CD4-positive, alpha-beta T cell (primary cell): ENCODE measurements at regions not wholly inside any gene's neighbourhood (a gene's known extent, or its start where the extent isn't known, plus 50 kb on each side); places are given as distances from the start of the nearest gene placed in this dataset.

Source experiments
- ATAC-seq: fragments of 200-7000 bp; cut with Tn5 transposase; one replicate; pipeline ENCODE4 v1.10.0; 2022; ENCODE audit warnings: mild to moderate bottlenecking; ENCODE audit not compliant: poor library complexity
- CTCF ChIA-PET: fragments of 350-600 bp; sonication (Branson Sonifier 250); formaldehyde crosslinking; loops from one replicate; lab custom pipeline; 2021; ENCODE audit warnings: antibody characterized with exemption, inconsistent platforms; lab: Charles Lee
- POLR2A ChIA-PET: fragments of 350-600 bp; sonication (Branson Sonifier 250); formaldehyde crosslinking; loops from one replicate; lab custom pipeline; 2021; ENCODE audit warnings: antibody characterized with exemption, inconsistent platforms; lab: Charles Lee
- DNase-seq, 14 experiments: peaks; one replicate each; pipeline ENCODE4 v3.0.0-alpha.2; 2013 to 2020; ENCODE audit warnings: mixed read lengths in 2 of 14
- H3K27ac ChIP-seq, 2 donors: one replicate each; pipeline versions ENCODE4 v1.5.1 to v1.7.0; 2013; ENCODE audit warnings: low read length in 2 of 2, low read depth in 1 of 2, mild to moderate bottlenecking in 1 of 2
- H3K27me3 ChIP-seq, 2 experiments: 1 replicate in 1 of 2; 2 replicates in 1 of 2; pipeline versions ENCODE4 v1.6.1 to v1.7.0; 2013; ENCODE audit warnings: low read length in 2 of 2, control low read depth in 1 of 2, mild to moderate bottlenecking in 1 of 2, moderate library complexity in 1 of 2; ENCODE audit not compliant: insufficient read depth in 2 of 2, control insufficient read depth in 1 of 2
- H3K36me3 ChIP-seq: one replicate; pipeline ENCODE4 v1.6.1; 2013; ENCODE audit warnings: low read length, control low read depth; ENCODE audit not compliant: insufficient read depth
- H3K4me1 ChIP-seq: one replicate; pipeline ENCODE4 v1.6.1; 2013; ENCODE audit warnings: low read length, control low read depth; ENCODE audit not compliant: insufficient read depth
- H3K4me3 ChIP-seq: one replicate; pipeline ENCODE4 v1.5.1; 2013; ENCODE audit warnings: mild to moderate bottlenecking, low read length, moderate library complexity
- H3K9me3 ChIP-seq, 2 experiments: 1 replicate in 1 of 2; 2 replicates in 1 of 2; pipeline versions ENCODE4 v1.6.1 to v1.7.0; 2013; ENCODE audit warnings: low read length in 2 of 2, mild to moderate bottlenecking in 2 of 2, control low read depth in 1 of 2, moderate library complexity in 1 of 2; ENCODE audit not compliant: control insufficient read depth in 1 of 2, insufficient read depth in 1 of 2
- H3K27ac Mint-ChIP-seq: one replicate; pipeline ENCODE4 v1.8.0; 2020; ENCODE audit warnings: mixed read lengths
- H3K27me3 Mint-ChIP-seq: one replicate; pipeline ENCODE4 v1.8.0; 2021; ENCODE audit warnings: mixed read lengths
- H3K36me3 Mint-ChIP-seq: one replicate; pipeline ENCODE4 v1.8.0; 2021; ENCODE audit warnings: low read depth, mixed read lengths
- H3K4me1 Mint-ChIP-seq: one replicate; pipeline ENCODE4 v1.8.0; 2021; ENCODE audit warnings: low read depth, mixed read lengths
- H3K4me3 Mint-ChIP-seq: one replicate; pipeline ENCODE4 v1.8.0; 2020; ENCODE audit warnings: mild to moderate bottlenecking, mixed read lengths
- H3K9me3 Mint-ChIP-seq: one replicate; pipeline ENCODE4 v1.8.0; 2020; ENCODE audit warnings: mixed read lengths
- CTCF ChIP-seq: fragments of 200-600 bp; IDR thresholded peaks from one replicate; pipeline ENCODE4 v1.8.0; 2022; ENCODE audit warnings: antibody characterized with exemption, mild to moderate bottlenecking
- intact Hi-C, 2 experiments: fragments of 100-400 bp; cut with DNase I in 1 of 2; cut with micrococcal nuclease in 1 of 2; formaldehyde crosslinking; loops; one replicate each; pipeline versions ENCODE4 v1.15.1 to v1.9.0; 2023 to 2025; cut with DNase I, micrococcal nuclease

GRCh38 chr10:63935705-63936104 lies 414.5 kb downstream of the REEP3 start:
- H3K9me3 ChIP-seq: no peaks in the 10 kb centered on the region
- ATAC-seq: no peak
- Mint-ChIP-seq H3K4me1 (no peaks in the 10 kb centered on the region), H3K36me3 (no peaks in the 10 kb centered on the region), H3K27me3 (peaks cover 17% of the 10 kb centered on the region), H3K4me3 (no peak overlapping the region), H3K27ac (no peak overlapping the region), H3K9me3 (no peaks in the 10 kb centered on the region)
- DNase-seq: no peak
- peaks cover 0 to 3% of the 10 kb centered on the region in 2 experiments for H3K27me3 ChIP-seq
- CTCF ChIA-PET: no interaction called here
- H3K4me3 ChIP-seq: no peak overlapping the region
- no peak for TF ChIP-seq CTCF
- POLR2A ChIA-PET: no interaction called here
- no peak overlapping the region for H3K27ac ChIP-seq
- no peaks in the 10 kb centered on the region for H3K4me1 ChIP-seq
- intact Hi-C loops: no loop called here
- H3K36me3 ChIP-seq: no peaks in the 10 kb centered on the region

DNA sequence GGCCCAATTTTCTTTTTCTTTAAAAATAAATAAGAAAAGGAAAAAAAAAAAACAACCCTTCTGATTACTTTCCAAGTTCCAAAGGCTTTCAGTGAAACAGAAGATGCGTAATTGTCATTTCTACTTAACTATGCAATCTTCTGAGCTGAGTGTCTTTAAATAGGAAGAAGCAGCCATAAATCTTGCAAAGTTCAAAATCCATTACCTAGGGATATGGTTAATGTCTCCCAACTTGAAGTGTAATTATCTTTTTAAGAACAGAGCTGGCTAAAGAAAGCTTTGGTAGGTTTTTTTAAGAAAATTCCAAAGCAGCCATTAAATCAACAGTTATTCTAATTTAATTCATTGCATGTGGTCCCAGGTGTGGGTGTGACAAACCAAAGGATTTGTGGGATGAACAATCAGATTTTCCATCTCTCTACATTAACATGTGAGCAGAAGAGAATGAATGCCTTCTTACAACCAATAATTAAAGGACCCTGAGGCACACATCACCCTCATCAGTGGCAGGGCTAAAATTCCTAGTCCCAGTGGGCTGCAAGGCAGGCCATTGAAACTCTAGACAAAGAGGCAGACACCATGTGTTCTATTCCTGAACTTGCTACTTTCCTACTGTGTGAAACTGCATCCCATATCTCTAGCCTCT lies 419.2 kb downstream of the REEP3 start:
- H3K27ac ChIP-seq: no peak overlapping the region
- ChIA-PET POLR2A (no interaction called here), CTCF (no interaction called here)
- Mint-ChIP-seq H3K4me3 (no peak overlapping the region), H3K27ac (no peak overlapping the region), H3K4me1 (no peaks in the 10 kb centered on the region), H3K9me3 (no peaks in the 10 kb centered on the region), H3K27me3 (peaks cover under 1% of the 10 kb centered on the region), H3K36me3 (no peaks in the 10 kb centered on the region)
- H3K4me3 ChIP-seq: no peak overlapping the region
- DNase-seq: no peak
- H3K4me1 ChIP-seq: no peaks in the 10 kb centered on the region
- ATAC-seq: no peak
- no peak for TF ChIP-seq CTCF
- no peaks in the 10 kb centered on the region for H3K9me3 ChIP-seq
- peaks cover 0 to 3% of the 10 kb centered on the region in 2 experiments for H3K27me3 ChIP-seq
- intact Hi-C loops: no loop called here
- no peaks in the 10 kb centered on the region for H3K36me3 ChIP-seq

GRCh38 chr10:63964406-63964805 lies 443.2 kb downstream of the REEP3 start:
- peaks cover 14% of the 10 kb centered on the region for H3K27me3 Mint-ChIP-seq
- no peak for TF ChIP-seq CTCF
- H3K27ac Mint-ChIP-seq: no peak overlapping the region
- ChIA-PET CTCF (no interaction called here), POLR2A (no interaction called here)
- intact Hi-C loops: no loop called here
- no peaks in the 10 kb centered on the region for H3K9me3 ChIP-seq
- H3K4me3 ChIP-seq: no peak overlapping the region
- ATAC-seq (no peak), DNase-seq (no peak)
- no peaks in the 10 kb centered on the region for H3K4me1 Mint-ChIP-seq
- H3K36me3 Mint-ChIP-seq: no peaks in the 10 kb centered on the region
- no peaks in the 10 kb centered on the region for H3K27me3 ChIP-seq
- peaks cover 3% of the 10 kb centered on the region for H3K9me3 Mint-ChIP-seq
- no peak overlapping the region for H3K4me3 Mint-ChIP-seq
- no peaks in the 10 kb centered on the region for H3K4me1 ChIP-seq
- no peak overlapping the region for H3K27ac ChIP-seq
- H3K36me3 ChIP-seq: no peaks in the 10 kb centered on the region
